T-helper 9 cell (primary cell): ENCODE measurements at regions not wholly inside any gene's neighbourhood (a gene's known extent, or its start where the extent isn't known, plus 50 kb on each side); places are given as distances from the start of the nearest gene placed in this dataset.

Experiments
- DNase-seq: peaks from one replicate; pipeline ENCODE4 v3.0.0-alpha.2; 2020

- no peak for DNase-seq
These were observed 225.4 kb upstream of the PREP start for GRCh38 chr6:105628156-105628860.

GRCh38 chr6:105626295-105627158 lies 223.6 kb upstream of the PREP start:
- no peak for DNase-seq

DNA sequence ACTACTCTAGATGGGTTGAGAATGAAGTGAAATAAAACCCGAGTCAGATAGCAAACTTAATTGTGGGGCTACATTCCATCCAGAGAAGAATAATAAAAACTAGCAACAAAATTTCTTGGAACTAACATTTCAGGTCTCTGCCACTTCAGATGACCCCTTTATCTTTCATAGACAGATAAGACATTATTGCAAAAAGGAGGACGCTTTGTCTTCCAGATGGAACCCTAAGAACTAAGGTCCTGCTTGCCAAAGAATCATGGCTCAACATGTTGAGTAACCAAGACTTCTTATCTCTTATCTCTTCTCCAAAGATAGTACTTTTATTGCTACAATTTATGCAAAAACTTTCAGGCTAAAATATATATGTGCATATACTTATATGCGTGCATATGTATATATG lies 221.1 kb upstream of the PREP start:
- DNase-seq, result no peak

DNA sequence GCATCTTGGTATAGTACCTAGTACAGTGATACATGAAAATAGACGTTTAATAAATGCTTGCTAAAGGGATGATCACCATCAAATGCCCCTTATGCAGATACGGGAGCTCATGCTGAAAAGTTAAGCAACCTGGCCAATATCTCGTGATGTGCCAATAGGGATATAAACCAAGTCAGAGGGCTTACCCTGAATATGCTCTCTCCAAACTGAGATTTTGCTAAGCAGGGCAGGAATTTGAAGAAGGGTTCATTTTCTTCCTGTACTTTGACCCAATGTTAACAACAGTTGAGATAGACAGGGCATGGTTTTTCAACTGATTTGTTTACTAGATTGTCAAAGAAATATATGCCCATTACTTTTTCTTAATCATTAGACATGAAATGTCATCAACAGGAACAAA lies 219.3 kb upstream of the PREP start:
- DNase-seq, result no peak

DNA sequence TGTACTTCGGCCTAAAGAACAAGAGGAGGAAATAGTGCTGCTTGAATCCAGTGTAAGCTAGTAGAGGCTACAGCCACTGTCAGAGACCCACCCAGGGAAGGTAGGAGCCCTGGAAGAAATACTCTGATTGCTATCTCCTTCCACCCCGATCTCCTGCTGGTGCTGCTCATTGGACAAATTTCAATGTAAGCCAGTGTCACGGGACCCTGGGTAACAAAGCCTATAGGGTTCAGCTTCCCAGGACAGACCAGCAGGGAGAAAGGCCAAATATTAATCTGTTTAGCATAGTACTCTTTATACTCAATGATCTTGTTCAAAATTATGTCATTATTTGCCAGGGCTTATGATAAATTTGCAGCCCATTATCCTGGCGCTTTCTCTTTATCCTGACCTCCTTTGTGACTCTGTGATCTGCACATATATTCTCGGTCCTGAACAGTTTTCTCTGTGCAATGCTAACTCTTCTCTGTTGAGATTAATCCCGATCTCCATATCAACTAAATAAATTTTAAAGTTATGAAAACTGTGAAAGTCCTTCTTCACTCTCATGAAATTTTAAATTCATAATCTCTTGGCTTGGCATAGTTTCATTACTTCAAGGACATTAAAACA lies 218.8 kb upstream of the PREP start:
- DNase-seq, result no peak

GRCh38 chr6:105620878-105621277 lies 218.0 kb upstream of the PREP start:
- DNase-seq, result no peak

GRCh38 chr6:105619971-105620741 lies 217.3 kb upstream of the PREP start:
- no peak for DNase-seq

- DNase-seq, result no peak
These were observed 215.4 kb upstream of the PREP start for GRCh38 chr6:105618247-105618646.

DNA sequence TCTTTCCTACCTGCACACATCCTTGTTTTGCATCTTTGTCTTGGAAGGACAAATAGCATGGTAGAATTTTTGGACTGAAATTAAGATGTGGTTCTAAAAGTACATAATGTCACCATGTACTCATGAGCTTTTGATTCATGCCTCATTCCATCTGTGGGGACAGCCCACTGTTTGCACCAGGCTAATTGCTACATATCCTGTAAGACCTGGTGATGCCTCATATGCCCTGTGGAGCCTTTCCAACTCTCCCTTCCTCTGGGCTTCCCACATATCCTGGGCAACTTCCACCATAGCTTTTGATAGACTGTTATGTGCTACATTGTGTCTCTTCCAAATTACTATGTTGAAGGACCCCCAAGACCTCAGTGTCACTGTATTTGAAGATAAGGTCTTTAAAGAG lies 213.6 kb upstream of the PREP start:
- no peak for DNase-seq

DNA sequence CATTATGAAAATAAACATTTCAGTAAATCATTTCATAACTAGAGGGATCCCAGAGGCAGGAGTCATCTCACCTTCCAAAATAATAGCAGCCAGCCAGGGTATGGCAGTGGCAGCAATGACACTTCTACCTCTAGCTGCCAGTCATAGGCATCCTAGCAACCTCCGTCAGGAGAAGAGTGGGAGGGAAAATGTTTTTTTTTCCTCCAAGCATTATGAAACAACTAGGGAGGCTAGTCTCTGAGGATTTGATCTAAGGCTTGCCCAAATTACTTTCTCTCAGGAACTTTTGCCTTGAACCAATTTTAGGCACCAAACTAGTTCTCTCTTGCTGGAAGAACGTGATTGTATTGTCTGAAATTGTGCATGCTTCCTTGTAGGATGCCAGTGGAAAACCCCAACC lies 208.7 kb upstream of the PREP start:
- no peak for DNase-seq

GRCh38 chr6:105609375-105609991 lies 206.6 kb upstream of the PREP start:
- no peak for DNase-seq

GRCh38 chr6:105608711-105609374 lies 206.0 kb upstream of the PREP start:
- no peak for DNase-seq

GRCh38 chr6:105607636-105608621 lies 205.0 kb upstream of the PREP start:
- DNase-seq, result no peak

- DNase-seq, result no peak
These were observed 204.1 kb upstream of the PREP start for GRCh38 chr6:105606831-105607463.

- no peak for DNase-seq
These were observed 201.7 kb upstream of the PREP start for GRCh38 chr6:105604587-105604884.

DNA sequence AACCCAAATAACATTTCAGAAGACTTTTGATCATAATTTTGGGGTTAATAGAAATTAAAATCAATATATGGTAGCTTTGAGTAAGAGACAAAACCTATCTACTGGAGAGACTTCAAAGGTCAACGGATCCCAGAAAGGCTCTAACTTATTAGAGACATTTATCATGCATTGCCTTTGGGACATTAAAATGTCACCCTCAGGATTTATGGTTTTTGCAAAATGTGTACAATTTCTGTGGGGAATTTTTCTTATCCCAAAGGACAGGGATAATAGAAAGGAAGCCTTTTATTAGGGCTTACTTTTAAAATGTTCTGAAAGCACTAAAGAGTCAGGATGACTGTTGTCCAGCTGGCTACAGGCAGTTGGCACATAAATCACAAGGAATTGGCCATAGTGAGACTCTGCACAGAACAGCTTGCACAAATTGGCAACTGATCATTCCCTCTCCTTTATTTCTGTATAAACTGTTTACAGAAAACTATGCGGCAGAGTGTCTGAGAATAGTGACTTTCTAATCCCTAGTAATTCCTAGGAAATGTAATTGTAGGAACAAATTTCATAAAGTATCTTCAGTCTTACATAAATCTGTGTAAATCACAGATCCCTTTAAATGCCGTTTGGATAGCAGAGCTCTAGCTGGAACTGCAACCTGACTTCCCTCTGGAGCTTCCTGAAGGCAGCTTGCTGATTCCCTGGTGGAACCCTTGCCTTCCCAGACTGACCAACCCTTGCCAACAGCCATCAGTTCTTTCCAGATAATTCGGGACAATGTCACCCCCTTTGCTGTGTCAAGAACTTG lies 201.1 kb upstream of the PREP start:
- DNase-seq, result no peak

DNA sequence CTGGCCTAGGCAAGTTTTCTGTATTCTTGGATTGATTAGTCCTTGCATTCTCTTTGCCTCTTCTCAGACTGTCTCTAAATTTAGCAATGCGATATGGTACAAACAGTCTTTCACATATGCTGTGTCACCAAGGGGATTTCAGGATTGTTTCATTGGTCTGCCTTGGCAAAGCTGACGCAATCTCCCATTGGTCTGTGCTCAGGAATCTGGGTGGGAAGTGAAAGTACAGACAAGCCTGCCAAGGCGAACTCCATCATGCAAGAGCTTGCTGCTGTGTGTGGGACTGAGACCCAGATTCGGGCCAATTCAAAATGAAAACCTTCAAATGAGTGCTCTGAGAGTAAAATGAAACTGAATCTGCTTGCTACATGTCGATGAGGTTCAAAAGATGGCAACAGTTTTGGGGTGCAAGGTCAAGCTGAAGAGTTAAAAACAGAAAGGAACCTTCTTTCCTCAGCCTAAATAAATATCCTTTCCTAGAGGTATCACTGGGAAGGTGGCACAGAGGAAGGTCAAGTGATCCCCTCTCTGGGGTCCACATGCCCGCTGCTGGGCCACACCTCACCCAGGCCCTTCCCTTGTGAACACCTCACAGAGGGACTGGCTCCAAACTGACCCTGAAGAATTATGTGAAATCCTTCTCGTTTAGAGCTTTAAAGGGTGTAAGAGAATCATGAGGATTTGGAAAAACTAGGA lies 198.8 kb upstream of the PREP start:
- no peak for DNase-seq

DNA sequence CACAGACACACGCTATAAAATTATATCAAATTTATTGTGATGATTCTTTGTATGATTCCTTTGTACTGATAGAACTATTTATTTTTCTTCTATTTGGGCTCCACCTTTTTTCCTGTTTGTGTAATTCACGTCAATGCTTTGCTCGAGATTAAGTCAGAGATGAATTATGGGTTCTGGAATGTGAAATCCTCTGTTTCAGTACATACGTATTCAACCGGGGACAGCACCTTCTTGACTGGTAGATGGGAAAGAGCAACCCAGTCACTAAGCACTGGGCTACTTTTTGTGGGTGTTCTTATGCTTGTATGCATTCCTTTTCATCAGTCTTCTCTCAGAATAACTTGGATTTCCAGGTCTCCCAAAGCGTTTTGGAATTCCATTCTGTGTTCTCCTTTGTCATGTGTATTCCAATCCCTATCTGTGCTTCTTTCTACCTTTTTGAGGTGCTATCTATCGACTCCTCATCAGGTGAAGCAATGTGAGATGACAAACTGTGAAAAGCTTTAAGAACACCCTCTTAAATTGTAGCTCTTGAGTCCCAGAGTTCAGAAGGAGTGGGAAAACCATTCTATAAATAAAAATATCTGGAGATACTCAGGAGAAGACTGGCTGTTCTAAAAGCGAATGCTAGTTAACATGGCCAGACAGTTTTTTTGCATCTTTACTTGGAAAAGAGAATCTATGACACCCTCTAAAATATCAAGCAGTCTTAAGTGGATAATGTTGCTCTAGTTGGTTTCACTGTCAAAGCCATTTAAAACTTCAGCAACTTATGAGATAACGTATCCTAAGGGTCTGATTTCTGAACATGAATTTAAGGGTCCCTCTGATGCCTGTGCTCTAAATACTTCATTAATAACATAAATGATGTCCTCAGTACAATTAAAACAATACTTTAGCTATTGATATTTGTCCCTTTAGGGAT lies 197.7 kb upstream of the PREP start:
- no peak for DNase-seq
